Activated CD4-positive, alpha-beta T cell treated with anti-CD3 and anti-CD28 coated beads, Interleukin-2, amount 50 U/mL, for 24 hours (primary cell): ENCODE measurements at regions not wholly inside any gene's neighbourhood (a gene's known extent, or its start where the extent isn't known, plus 50 kb on each side); places are given as distances from the start of the nearest gene placed in this dataset.

Experiments
- DNase-seq, 2 donors: peaks; one replicate each; pipeline ENCODE4 v3.0.0-alpha.2; 2020; ENCODE audit warnings: low read depth in 1 of 2, low spot score in 1 of 2

- no peak for DNase-seq
These were observed 66.7 kb downstream of the VEGFA start for GRCh38 chr6:43836507-43837240.
